ENCODE measurements at regions not wholly inside any gene's neighbourhood (a gene's known extent, or its start where the extent isn't known, plus 50 kb on each side); places are given as distances from the start of the nearest gene placed in this dataset.

- Mint-ChIP-seq H3K4me1 (ENCODE audit: low read depth) (no peaks in the 10 kb centered on the region), H3K9me3 (peaks cover 0 to 2% of the 10 kb centered on the region in 2 donors), H3K36me3 (ENCODE audit: insufficient read depth in 2 of 2) (no peaks in the 10 kb centered on the region), H3K27me3 (ENCODE audit: low read depth) (peaks cover 5% of the 10 kb centered on the region), H3K4me3 (no peak overlapping the region), H3K27ac (no peak overlapping the region)
- DNase-seq (no peak), ATAC-seq (replicated peaks in 1 of 2) (no peak)
These were observed 80.6 kb upstream of the CLDN10 start for GRCh38 chr13:95471960-95472359.

GRCh38 chr13:95474992-95475391 is 77.5 kb upstream of the CLDN10 start:
- H3K27ac Mint-ChIP-seq = no peak overlapping the region

GRCh38 chr13:95477187-95477586 is 75.3 kb upstream of the CLDN10 start:
- Mint-ChIP-seq H3K27ac (no peak overlapping the region), H3K9me3 (no peaks in the 10 kb centered on the region), H3K4me3 (no peak overlapping the region), H3K4me1 (ENCODE audit: low read depth) (peaks cover 18% of the 10 kb centered on the region), H3K27me3 (ENCODE audit: low read depth) (peaks cover 28% of the 10 kb centered on the region), H3K36me3 (ENCODE audit: insufficient read depth in 2 of 2) (no peaks in the 10 kb centered on the region)
- no peak for DNase-seq
- no peak for ATAC-seq (replicated peaks in 1 of 2)

More at GRCh38 chr13:95474992-95475391, 77.5 kb upstream of the CLDN10 start:
- ATAC-seq (replicated peaks in 1 of 2) = no peak
- Mint-ChIP-seq H3K4me3 (no peak overlapping the region), H3K27me3 (ENCODE audit: low read depth) (peaks cover 13% of the 10 kb centered on the region), H3K36me3 (ENCODE audit: insufficient read depth in 2 of 2) (no peaks in the 10 kb centered on the region), H3K9me3 (no peaks in the 10 kb centered on the region), H3K4me1 (ENCODE audit: low read depth) (peaks cover 12% of the 10 kb centered on the region)
- no peak for DNase-seq

GRCh38 chr13:95479731-95480130 is 72.8 kb upstream of the CLDN10 start:
- H3K27me3 Mint-ChIP-seq (ENCODE audit: low read depth) = peaks cover 28% of the 10 kb centered on the region
- no peak overlapping the region for H3K27ac Mint-ChIP-seq
- ATAC-seq (replicated peaks in 1 of 2) = no peak
- H3K4me1 Mint-ChIP-seq (ENCODE audit: low read depth) = peaks cover 18% of the 10 kb centered on the region
- H3K9me3 Mint-ChIP-seq = no peaks in the 10 kb centered on the region
- no peak overlapping the region for H3K4me3 Mint-ChIP-seq
- H3K36me3 Mint-ChIP-seq (ENCODE audit: insufficient read depth in 2 of 2) = no peaks in the 10 kb centered on the region
- no peak for DNase-seq

- DNase-seq = peak in 1 of 2 donors; percentile 12
- H3K4me3 Mint-ChIP-seq = peak overlapping the region in 1 of 2 donors; percentile 8
These were observed 72.4 kb upstream of the CLDN10 start for GRCh38 chr13:95480131-95480545.

GRCh38 chr13:95480791-95481780 is 71.4 kb upstream of the CLDN10 start:
- H3K36me3 Mint-ChIP-seq (ENCODE audit: insufficient read depth in 2 of 2) = no peaks in the 10 kb centered on the region
- no peak for DNase-seq
- no peaks in the 10 kb centered on the region for H3K9me3 Mint-ChIP-seq
- peaks cover 18% of the 10 kb centered on the region for H3K4me1 Mint-ChIP-seq (ENCODE audit: low read depth)
- H3K27ac Mint-ChIP-seq = no peak overlapping the region
- no peak overlapping the region for H3K4me3 Mint-ChIP-seq
- no peak for ATAC-seq (replicated peaks in 1 of 2)
- H3K27me3 Mint-ChIP-seq (ENCODE audit: low read depth) = peaks cover 28% of the 10 kb centered on the region

More at GRCh38 chr13:95480131-95480545, 72.4 kb upstream of the CLDN10 start:
- no peaks in the 10 kb centered on the region for H3K9me3 Mint-ChIP-seq
- H3K4me1 Mint-ChIP-seq (ENCODE audit: low read depth) = peaks cover 18% of the 10 kb centered on the region
- no peak overlapping the region for H3K27ac Mint-ChIP-seq
- peaks cover 28% of the 10 kb centered on the region for H3K27me3 Mint-ChIP-seq (ENCODE audit: low read depth)
- no peaks in the 10 kb centered on the region for H3K36me3 Mint-ChIP-seq (ENCODE audit: insufficient read depth in 2 of 2)
- peak; percentile 61 to 65 for ATAC-seq (replicated peaks in 1 of 2)

DNA sequence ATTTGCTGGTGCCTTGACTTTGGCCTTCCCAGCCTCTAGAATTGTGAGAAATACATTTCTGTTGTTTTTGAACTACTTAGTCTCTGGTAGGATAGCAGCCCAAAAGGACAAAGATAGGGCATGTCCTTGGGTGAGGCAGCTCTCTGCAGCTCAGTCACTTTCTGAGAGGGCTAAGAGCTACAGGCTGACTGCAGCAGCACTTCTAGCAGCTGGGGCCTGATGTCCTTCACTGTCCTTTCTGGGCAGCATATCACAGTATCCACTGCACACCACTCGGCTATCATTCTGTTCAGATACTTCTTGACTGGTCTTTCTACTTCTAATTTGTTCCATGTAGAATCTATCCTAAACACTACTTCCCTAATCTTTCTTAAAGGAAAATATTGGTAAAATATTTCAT is 68.5 kb upstream of the CLDN10 start:
- ATAC-seq (replicated peaks in 1 of 2) (no peak), DNase-seq (no peak)
- no peaks in the 10 kb centered on the region for H3K9me3 Mint-ChIP-seq
- no peak overlapping the region for H3K4me3 Mint-ChIP-seq
- H3K4me1 Mint-ChIP-seq (ENCODE audit: low read depth) = peaks cover 11% of the 10 kb centered on the region
- H3K27me3 Mint-ChIP-seq (ENCODE audit: low read depth) = peaks cover 15% of the 10 kb centered on the region
- H3K27ac Mint-ChIP-seq = no peak overlapping the region
- no peaks in the 10 kb centered on the region for H3K36me3 Mint-ChIP-seq (ENCODE audit: insufficient read depth in 2 of 2)

GRCh38 chr13:95485045-95485517 is 67.4 kb upstream of the CLDN10 start:
- H3K4me1 Mint-ChIP-seq (ENCODE audit: low read depth) = peaks cover 6% of the 10 kb centered on the region
- H3K9me3 Mint-ChIP-seq = peaks cover 0 to 2% of the 10 kb centered on the region in 2 donors
- peaks cover 15% of the 10 kb centered on the region for H3K27me3 Mint-ChIP-seq (ENCODE audit: low read depth)
- H3K36me3 Mint-ChIP-seq (ENCODE audit: insufficient read depth in 2 of 2) = no peaks in the 10 kb centered on the region
- ATAC-seq (replicated peaks in 1 of 2) (no peak), DNase-seq (no peak)
- no peak overlapping the region for H3K27ac Mint-ChIP-seq
- no peak overlapping the region for H3K4me3 Mint-ChIP-seq

DNA sequence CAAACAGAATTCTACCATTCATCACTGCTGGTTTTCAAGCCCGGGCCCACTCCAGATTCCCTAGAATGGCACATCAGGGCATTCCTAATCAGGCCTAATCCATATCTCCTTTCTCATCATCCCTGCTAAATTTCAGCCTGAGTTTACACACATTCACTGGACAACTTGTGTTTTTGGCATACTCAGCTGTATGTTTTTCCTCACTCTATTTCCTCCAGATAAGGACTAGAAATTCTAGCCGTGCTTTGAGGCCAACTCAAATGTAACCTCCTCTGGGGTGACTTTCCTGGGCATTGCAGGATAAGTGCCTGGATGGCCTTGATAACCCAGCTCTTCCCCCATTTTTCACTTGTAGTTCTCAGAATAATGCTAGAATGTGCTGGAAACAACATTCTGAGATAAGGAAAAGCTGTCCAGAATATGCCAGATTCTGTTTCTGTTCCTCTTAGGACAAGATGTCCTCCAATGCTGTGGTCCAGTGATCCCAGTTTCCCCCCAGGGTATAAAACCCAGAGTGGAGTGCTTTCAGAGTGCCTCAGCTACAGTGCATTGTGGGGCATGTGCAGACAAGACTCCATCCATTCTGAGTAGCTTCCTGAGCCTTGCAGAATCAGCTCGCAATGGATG is 66.9 kb upstream of the CLDN10 start:
- peaks cover under 1% of the 10 kb centered on the region for H3K4me1 Mint-ChIP-seq (ENCODE audit: low read depth)
- DNase-seq = no peak
- H3K36me3 Mint-ChIP-seq (ENCODE audit: insufficient read depth in 2 of 2) = peaks cover 0 to 1% of the 10 kb centered on the region in 2 donors
- H3K27ac Mint-ChIP-seq = no peak overlapping the region
- H3K27me3 Mint-ChIP-seq (ENCODE audit: low read depth) = peaks cover 17% of the 10 kb centered on the region
- no peak overlapping the region for H3K4me3 Mint-ChIP-seq
- peaks cover 0 to 4% of the 10 kb centered on the region in 2 donors for H3K9me3 Mint-ChIP-seq
- no peak for ATAC-seq (replicated peaks in 1 of 2)

DNA sequence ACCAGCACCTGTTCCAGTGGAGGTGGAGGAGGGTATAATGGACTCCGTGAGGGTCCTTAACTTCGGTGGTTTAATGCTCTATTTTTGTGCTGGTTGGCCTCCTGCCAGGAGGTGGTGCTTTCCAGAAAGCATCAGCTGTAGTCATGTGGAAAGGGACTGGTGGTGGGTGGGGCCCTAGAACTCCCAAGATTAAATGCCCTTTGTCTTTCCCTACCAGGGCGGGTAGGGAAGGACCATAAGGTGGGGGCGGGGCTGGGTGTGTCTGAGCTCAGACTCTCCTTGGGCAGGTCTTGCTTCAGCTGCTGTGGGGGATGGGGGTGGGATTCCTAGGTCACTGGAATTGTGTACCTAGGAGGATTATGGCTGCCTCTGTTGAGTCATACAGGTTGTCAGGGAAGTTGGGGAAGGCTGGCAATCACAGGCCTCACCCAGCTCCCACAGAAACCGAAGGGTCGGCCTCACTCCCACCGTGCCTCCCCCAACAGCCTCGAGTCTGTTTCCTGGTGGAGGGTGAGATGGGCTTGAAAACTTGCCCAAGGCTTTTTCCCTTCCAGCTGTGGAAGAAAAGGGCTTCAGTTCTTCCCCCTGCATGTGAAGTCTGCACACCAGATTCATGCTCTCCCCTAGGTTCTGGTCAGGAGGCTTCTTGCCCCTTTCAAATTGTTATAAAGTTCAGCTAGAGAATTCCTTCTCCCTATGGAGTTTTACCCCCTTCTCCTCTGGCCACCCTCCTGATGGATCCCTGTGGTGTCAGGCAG is 60.3 kb upstream of the CLDN10 start:
- ATAC-seq (replicated peaks in 1 of 2) (no peak), DNase-seq (no peak)
- Mint-ChIP-seq H3K36me3 (ENCODE audit: insufficient read depth in 2 of 2) (peaks cover 0 to 3% of the 10 kb centered on the region in 2 donors), H3K27ac (no peak overlapping the region), H3K4me3 (no peak overlapping the region), H3K4me1 (ENCODE audit: low read depth) (no peaks in the 10 kb centered on the region), H3K9me3 (peaks cover 0 to 5% of the 10 kb centered on the region in 2 donors), H3K27me3 (ENCODE audit: low read depth) (peaks cover 30% of the 10 kb centered on the region)

GRCh38 chr13:95494082-95494681 is 58.3 kb upstream of the CLDN10 start:
- DNase-seq = peak in 1 of 2 donors; percentile 20
- Mint-ChIP-seq H3K4me1 (ENCODE audit: low read depth) (no peaks in the 10 kb centered on the region), H3K36me3 (ENCODE audit: insufficient read depth in 2 of 2) (peaks cover 0 to 3% of the 10 kb centered on the region in 2 donors), H3K4me3 (no peak overlapping the region), H3K27me3 (ENCODE audit: low read depth) (peaks cover 30% of the 10 kb centered on the region), H3K9me3 (peaks cover 0 to 5% of the 10 kb centered on the region in 2 donors), H3K27ac (no peak overlapping the region)
- ATAC-seq (replicated peaks in 1 of 2) = no peak

DNA sequence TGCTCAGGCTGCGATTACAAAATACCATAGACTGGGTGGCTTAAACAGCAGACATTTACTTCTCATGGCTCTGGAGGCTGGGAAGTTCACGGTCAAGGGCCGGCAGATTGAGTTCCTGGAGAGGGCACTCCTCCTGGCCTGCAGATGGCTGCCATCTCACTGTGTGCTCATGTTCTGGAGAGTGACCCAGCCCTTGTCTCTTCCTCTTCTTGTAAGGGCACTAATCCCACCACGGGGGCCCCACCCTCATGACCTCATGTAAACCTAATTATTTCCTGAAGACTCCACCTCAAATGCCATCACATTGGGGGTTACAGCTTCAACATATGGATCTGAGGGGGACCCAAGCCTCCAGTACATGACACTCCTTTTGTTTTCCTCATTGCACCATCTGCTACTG is 56.0 kb upstream of the CLDN10 start:
- peaks cover 3% of the 10 kb centered on the region in 2 donors for H3K9me3 Mint-ChIP-seq
- H3K4me1 Mint-ChIP-seq (ENCODE audit: low read depth) = no peaks in the 10 kb centered on the region
- no peak for DNase-seq
- ATAC-seq (replicated peaks in 1 of 2) = no peak
- peaks cover 32% of the 10 kb centered on the region for H3K27me3 Mint-ChIP-seq (ENCODE audit: low read depth)
- H3K36me3 Mint-ChIP-seq (ENCODE audit: insufficient read depth in 2 of 2) = peaks cover 0 to 4% of the 10 kb centered on the region in 2 donors
- no peak overlapping the region for H3K27ac Mint-ChIP-seq
- H3K4me3 Mint-ChIP-seq = no peak overlapping the region

Data from activated T-cell treated with anti-CD3 and anti-CD28 coated beads, Interleukin-2, amount 50 U/mL, for 72 hours (primary cell).